Caco-2 (cell line): ENCODE measurements at regions not wholly inside any gene's neighbourhood (a gene's known extent, or its start where the extent isn't known, plus 50 kb on each side); places are given as distances from the start of the nearest gene placed in this dataset.

Experiments
- BruUV-seq: library from RNA; stranded (reverse); fragments of 400-500 nt; replicated peaks from 2 replicates; lab custom pipeline; 2021; lab: Mats Ljungman, UMichigan
- CTCF ChIA-PET: fragments of 300-600 bp; sonication (Branson Sonifier 250); formaldehyde crosslinking; loops from one replicate; lab custom pipeline; 2022; ENCODE audit warnings: antibody characterized with exemption; lab: Charles Lee
- POLR2A ChIA-PET: fragments of 300-600 bp; sonication (Branson Sonifier 250); formaldehyde crosslinking; loops from one replicate; lab custom pipeline; 2022; ENCODE audit warnings: antibody characterized with exemption; lab: Charles Lee
- DNase-seq, 2 experiments: peaks; one replicate each; pipeline versions ENCODE4 v3.0.0 to v3.0.0-alpha.2; 2020 to 2022
- H3K27me3 ChIP-seq: replicated peaks from 2 replicates; pipeline ENCODE4 v1.6.0; 2011; ENCODE audit warnings: low read length; ENCODE audit not compliant: control insufficient read depth, insufficient read depth
- H3K36me3 ChIP-seq: 2 replicates; pipeline ENCODE4 v1.5.1; 2011; ENCODE audit warnings: low read length; ENCODE audit not compliant: control insufficient read depth, insufficient read depth
- H3K4me1 ChIP-seq: fragments of 250-450 bp; sonication (Bioruptor Pico); 2 replicates; pipeline ENCODE4 v1.5.1; 2020; ENCODE audit warnings: mild to moderate bottlenecking
- H3K4me3 ChIP-seq: 2 replicates; pipeline ENCODE4 v1.5.1; 2011; ENCODE audit warnings: low read depth, mild to moderate bottlenecking, control low read depth, low read length
- H3K9me3 ChIP-seq: fragments of 250-450 bp; sonication (Bioruptor Pico); 2 replicates; pipeline ENCODE4 v1.5.1; 2020; ENCODE audit warnings: mild to moderate bottlenecking, moderate library complexity
- H3K27ac Mint-ChIP-seq: one replicate; pipeline ENCODE4 v1.8.0; 2022; ENCODE audit warnings: mixed read lengths; ENCODE audit not compliant: unreplicated experiment
- H3K27me3 Mint-ChIP-seq: one replicate; pipeline ENCODE4 v1.8.0; 2022; ENCODE audit warnings: mixed read lengths; ENCODE audit not compliant: insufficient read depth, unreplicated experiment
- H3K36me3 Mint-ChIP-seq: one replicate; pipeline ENCODE4 v1.8.0; 2022; ENCODE audit warnings: mild to moderate bottlenecking, mixed read lengths; ENCODE audit not compliant: insufficient read depth, unreplicated experiment
- H3K4me1 Mint-ChIP-seq: one replicate; pipeline ENCODE4 v1.8.0; 2022; ENCODE audit warnings: low read depth, mixed read lengths; ENCODE audit not compliant: unreplicated experiment
- H3K4me3 Mint-ChIP-seq: one replicate; pipeline ENCODE4 v1.8.0; 2022; ENCODE audit warnings: mild to moderate bottlenecking, moderate library complexity, mixed read lengths; ENCODE audit not compliant: unreplicated experiment
- H3K9me3 Mint-ChIP-seq: one replicate; pipeline ENCODE4 v1.8.0; 2022; ENCODE audit warnings: mixed read lengths; ENCODE audit not compliant: unreplicated experiment
- CTCF ChIP-seq, 2 experiments: fragments of 200-600 bp in 1 of 2; IDR thresholded peaks; 1 replicate in 1 of 2; 2 replicates in 1 of 2; pipeline versions ENCODE4 v1.5.1 to v1.8.0; 2011 to 2022; ENCODE audit warnings: antibody characterized with exemption in 1 of 2, control low read depth in 1 of 2, inconsistent platforms in 1 of 2, low read depth in 1 of 2, low read length in 1 of 2, mild to moderate bottlenecking in 1 of 2, moderate library complexity in 1 of 2; ENCODE audit not compliant: insufficient read depth in 1 of 2, severe bottlenecking in 1 of 2, unreplicated experiment in 1 of 2
- intact Hi-C: fragments of 100-400 bp; cut with micrococcal nuclease; formaldehyde crosslinking; loops from one replicate; pipeline ENCODE4 v1.10.0; 2022; ENCODE audit not compliant: unreplicated experiment

DNA sequence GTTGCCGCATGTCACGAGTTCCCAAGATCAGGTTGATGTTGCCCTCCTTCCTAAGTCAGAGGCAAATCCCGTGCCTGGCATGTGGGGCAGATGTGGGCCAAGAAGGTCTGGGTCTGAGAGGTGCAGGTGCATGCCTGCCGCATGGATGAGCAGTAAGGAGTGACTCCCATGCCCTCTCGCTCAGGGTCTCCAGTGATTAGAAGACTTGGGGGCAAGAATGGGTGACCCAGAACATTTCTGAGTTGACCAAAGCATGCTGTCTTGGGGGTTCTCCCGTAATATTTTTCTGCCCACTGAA is 120.6 kb upstream of the HDAC4 start:
- ChIA-PET CTCF (no interaction called here), POLR2A (no interaction called here)
- Mint-ChIP-seq H3K9me3 (no peaks in the 10 kb centered on the region), H3K4me1 (no peaks in the 10 kb centered on the region), H3K27ac (no peak overlapping the region), H3K4me3 (no peak overlapping the region), H3K27me3 (no peaks in the 10 kb centered on the region), H3K36me3 (no peaks in the 10 kb centered on the region)
- DNase-seq: no peak
- BruUV-seq: no TSS peak
- no peak overlapping the region for H3K4me3 ChIP-seq
- intact Hi-C loops: no loop called here
- H3K4me1 ChIP-seq: no peaks in the 10 kb centered on the region
- no peaks in the 10 kb centered on the region for H3K36me3 ChIP-seq
- H3K27me3 ChIP-seq: no peaks in the 10 kb centered on the region
- H3K9me3 ChIP-seq: no peaks in the 10 kb centered on the region
- TF ChIP-seq CTCF (IDR thresholded peaks at IDR 0.05; ENCODE audit: insufficient read depth in 1 of 2, low read depth in 1 of 2, low read length in 1 of 2, severe bottlenecking in 1 of 2, unreplicated experiment in 1 of 2): no peak

- Mint-ChIP-seq H3K4me1 (no peaks in the 10 kb centered on the region), H3K27me3 (no peaks in the 10 kb centered on the region), H3K4me3 (no peak overlapping the region), H3K36me3 (no peaks in the 10 kb centered on the region), H3K27ac (no peak overlapping the region), H3K9me3 (no peaks in the 10 kb centered on the region)
- DNase-seq: no peak
- no peak overlapping the region for H3K4me3 ChIP-seq
- H3K36me3 ChIP-seq: no peaks in the 10 kb centered on the region
- H3K27me3 ChIP-seq: no peaks in the 10 kb centered on the region
- H3K9me3 ChIP-seq: no peaks in the 10 kb centered on the region
- BruUV-seq: no TSS peak
- H3K4me1 ChIP-seq: no peaks in the 10 kb centered on the region
- intact Hi-C loops: no loop called here
- POLR2A ChIA-PET: no interaction called here
- TF ChIP-seq CTCF (IDR thresholded peaks at IDR 0.05; ENCODE audit: insufficient read depth in 1 of 2, low read depth in 1 of 2, low read length in 1 of 2, severe bottlenecking in 1 of 2, unreplicated experiment in 1 of 2): no peak
- CTCF ChIA-PET: no interaction called here
These were observed 120.1 kb upstream of the HDAC4 start for GRCh38 chr2:239520811-239521517.

DNA sequence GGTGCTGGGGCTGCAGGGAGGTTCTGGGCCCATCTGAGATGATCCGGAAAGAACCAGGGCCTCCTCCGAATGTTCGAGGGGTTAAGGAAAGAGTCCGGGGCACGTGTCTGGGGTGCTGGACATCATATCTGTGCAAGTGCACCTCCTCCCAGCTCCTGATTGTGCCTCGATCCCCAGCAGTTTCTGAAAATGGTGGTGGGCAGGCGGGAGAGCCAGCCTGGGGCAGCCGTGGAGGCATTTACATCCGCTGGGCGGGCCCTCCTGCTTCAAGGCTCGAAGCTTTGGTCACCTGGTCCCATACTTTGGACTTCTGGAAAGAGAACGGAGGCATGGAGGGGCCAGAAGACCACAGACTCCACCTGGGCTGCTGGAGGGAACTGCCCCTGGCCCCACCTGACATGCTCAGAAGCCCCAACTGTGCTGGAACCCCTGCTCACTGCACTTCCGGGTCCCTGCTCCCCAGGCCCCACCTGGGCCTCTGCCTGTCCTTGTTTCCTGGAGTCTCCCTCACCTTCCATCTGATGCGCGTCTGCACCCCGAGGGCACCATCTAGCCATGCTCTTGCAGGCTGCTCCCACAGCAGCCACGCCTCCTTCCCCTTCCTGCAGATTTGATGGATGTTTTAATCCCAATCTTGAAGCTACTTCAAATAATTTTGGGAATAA is 119.2 kb upstream of the HDAC4 start:
- Mint-ChIP-seq H3K27me3 (no peaks in the 10 kb centered on the region), H3K36me3 (no peaks in the 10 kb centered on the region), H3K4me1 (no peaks in the 10 kb centered on the region), H3K9me3 (no peaks in the 10 kb centered on the region), H3K4me3 (no peak overlapping the region), H3K27ac (no peak overlapping the region)
- no peaks in the 10 kb centered on the region for H3K36me3 ChIP-seq
- no peak for DNase-seq
- no peaks in the 10 kb centered on the region for H3K27me3 ChIP-seq
- CTCF ChIA-PET: no interaction called here
- no peak for TF ChIP-seq CTCF (IDR thresholded peaks at IDR 0.05; ENCODE audit: insufficient read depth in 1 of 2, low read depth in 1 of 2, low read length in 1 of 2, severe bottlenecking in 1 of 2, unreplicated experiment in 1 of 2)
- no peak overlapping the region for H3K4me3 ChIP-seq
- no peaks in the 10 kb centered on the region for H3K4me1 ChIP-seq
- no peaks in the 10 kb centered on the region for H3K9me3 ChIP-seq
- POLR2A ChIA-PET: no interaction called here
- no TSS peak for BruUV-seq
- intact Hi-C loops: no loop called here
